NCI-H460 (cell line): ENCODE measurements at regions not wholly inside any gene's neighbourhood (a gene's known extent, or its start where the extent isn't known, plus 50 kb on each side); places are given as distances from the start of the nearest gene placed in this dataset.
"Not testable (repeated sequence)": the region's sequence is repeated elsewhere in the genome, so short reads cannot be mapped to it uniquely, and the experiment has no call there.

Experiments
- DNase-seq: peaks from one replicate; pipeline ENCODE4 v3.0.0-alpha.2; 2016; ENCODE audit warnings: low read depth; ENCODE audit errors: extremely low read depth

- DNase-seq, result no peak
Observed at GRCh38 chr10:21159669-21160068, 262.6 kb upstream of the NEBL start.

DNA sequence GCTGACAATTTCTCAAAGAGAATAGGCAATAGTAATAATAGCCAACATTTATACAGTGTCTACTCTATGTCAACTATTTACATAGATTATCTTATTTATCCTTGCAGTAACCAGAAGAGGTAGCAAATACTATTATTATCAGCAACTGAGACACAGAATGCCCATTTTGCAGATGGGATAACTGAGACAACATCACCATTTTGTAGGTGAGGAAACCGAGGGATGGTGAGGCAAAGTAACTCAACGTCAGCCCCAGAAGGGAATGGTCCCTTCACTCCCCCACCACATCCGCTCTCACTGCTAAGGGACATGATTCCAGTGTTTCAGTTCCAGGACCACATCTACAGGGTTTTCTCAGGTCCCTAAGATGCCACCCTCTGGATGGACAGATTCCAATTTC is 261.2 kb upstream of the NEBL start:
- no peak for DNase-seq

DNA sequence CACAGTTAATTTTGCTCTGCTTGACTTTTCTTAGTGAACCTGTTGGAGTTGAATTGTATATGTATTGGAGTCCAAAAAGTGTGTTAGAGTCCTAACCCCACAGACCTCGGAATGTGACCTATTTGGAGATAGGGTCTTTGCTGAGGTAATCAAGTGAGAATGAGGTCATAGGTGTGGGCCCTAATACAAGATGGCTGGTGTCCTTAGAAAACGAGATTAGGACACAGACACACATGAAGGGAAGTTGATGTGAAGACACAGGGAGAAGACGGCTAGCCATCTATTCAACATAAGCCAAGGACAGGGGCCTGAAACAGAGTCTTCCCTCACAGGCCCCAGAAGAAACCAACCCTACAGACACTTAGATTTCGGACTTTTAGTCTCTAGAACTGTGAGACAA is 260.6 kb upstream of the NEBL start:
- no peak for DNase-seq

- no peak for DNase-seq
Observed at GRCh38 chr10:21150166-21150565, 253.1 kb upstream of the NEBL start.

- no peak for DNase-seq
Observed at GRCh38 chr10:21146436-21146789, 249.3 kb upstream of the NEBL start.

- DNase-seq, result no peak
Observed at GRCh38 chr10:21145751-21146435, 248.8 kb upstream of the NEBL start.

DNA sequence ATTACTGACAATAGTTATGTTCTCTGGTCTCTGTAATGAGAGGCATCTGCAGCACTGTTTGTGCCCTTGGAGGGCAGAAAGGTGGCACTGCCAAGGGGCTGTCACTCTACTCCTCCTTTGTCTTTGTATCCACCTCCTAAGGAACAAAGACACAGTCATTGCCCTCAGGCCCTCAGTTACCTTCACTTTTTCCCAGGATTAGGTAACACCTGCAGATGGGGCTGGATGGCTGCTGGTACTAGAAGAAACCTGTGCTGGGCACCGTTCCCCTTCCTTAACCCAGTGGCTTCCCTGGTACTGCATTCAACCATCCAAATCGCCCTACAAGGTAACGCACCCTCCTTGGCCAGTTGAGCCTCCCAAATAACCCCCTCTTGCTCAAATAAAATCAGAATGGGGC is 246.9 kb upstream of the NEBL start:
- DNase-seq, result no peak

GRCh38 chr10:21141946-21142492 is 244.9 kb upstream of the NEBL start:
- no peak for DNase-seq

DNA sequence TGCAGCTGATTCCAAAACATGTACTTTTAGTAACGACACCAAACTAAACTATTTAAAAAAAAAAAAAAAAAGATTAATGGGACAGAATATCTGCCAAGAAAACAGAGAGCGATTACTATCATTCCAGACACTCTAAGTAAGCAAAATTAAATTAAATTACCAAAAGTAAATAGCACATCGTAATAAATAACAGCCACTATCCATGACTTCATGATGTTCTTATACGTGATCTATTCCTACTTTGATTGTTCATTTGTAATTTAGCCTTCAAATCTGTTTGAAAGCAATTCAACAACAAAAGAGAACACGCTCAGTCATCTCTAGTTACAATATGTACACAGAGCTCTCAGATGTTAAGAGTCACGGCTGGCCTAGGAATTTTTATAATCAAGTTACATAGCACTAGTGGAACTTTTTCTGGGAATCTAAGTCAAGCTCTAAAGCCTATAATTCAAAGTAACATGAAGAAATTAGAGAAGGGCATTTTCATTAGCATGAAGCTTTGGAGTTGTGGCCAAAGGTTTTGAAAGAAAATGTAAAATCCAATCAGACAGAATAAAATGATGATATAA is 241.7 kb upstream of the NEBL start:
- no peak for DNase-seq

- no peak for DNase-seq
Observed at GRCh38 chr10:21135023-21135931, 238.2 kb upstream of the NEBL start.

DNA sequence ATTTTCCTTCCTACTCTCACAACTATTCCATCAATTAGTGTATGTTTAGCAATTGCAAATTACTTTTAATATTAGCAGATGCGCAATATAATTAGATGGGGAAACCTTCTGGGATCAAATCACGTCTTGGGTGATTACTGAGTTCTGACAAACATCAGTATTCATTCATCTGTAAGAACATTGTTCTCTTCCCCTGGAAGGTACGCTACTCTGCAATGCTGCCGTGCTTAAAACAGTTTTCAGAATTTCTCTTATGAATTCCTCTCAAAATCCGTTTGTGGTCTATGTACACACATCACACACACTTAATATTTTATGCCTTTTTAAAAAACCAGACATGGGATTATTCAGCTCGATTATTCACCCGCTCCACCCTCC is 237.5 kb upstream of the NEBL start:
- DNase-seq, result no peak

DNA sequence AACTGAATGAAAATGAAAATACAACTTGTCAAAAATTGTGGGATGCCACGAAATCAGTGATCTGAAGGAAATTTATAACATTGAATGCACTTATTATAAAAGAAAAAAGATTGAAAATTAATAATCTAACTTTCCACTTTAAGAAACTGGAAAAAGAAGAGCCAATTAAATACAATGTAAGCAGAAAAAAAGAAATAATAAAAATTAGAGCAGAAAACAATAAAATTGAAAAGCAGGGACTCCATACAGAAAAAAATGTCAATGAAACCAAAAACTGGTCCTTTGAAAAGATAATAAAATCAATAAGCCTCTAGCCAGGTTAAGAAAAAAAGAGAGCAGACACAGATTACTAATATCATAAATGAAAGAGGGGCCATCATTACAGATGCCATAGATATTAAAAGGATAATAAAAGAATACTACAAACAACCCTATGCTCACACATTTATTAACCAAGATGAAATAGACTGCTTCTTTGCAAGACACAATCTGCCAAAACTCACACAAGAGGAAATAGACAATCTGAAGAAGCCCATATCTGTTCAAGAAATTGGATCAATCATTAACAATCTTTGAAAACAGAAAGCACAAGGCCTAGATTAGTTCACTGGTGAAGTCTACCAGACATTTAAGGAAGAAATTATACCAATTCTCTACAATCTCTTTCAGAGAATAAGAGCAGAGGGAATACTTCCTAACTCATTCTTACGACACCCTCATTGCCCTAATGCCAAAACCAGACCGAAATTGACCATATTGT is 233.8 kb upstream of the NEBL start:
- DNase-seq, result no peak

- no peak for DNase-seq
Observed at GRCh38 chr10:21130108-21130507, 233.0 kb upstream of the NEBL start.

DNA sequence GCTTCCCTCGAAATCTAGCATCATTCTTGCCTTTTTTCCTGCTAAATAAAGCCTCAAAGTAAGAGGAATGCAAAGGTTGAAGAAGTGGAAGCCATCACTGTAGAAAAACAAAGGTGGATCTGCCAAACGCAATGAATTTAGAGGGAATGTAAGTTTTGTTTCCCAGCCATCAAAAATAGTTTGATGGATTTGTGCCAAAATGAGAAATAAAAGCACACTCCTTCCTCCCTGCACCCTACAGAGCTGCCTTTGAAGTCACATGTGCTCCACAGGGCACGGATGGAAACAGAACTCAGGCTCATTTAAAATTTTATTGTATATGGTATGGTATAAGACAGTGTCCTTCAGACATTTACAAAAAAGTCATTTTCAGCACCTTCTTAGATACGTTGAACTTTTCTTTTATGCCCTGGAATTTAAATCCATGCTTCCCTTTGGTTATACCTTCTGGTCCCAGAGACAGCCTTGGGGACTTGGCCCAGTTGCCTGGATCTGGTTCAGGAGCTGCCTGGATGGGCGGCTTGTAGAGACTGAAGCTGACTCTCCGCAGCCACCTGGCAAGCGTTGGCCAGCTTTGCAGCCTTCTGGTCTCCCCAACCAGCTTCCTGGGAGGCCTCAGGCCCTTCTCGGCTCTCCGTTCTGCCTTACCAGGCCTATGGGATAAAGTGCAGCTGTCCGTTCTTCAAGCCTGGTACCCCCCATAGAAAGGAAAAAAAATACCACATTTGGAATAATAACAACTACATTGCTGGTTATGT is 228.5 kb upstream of the NEBL start:
- DNase-seq, result no peak

DNA sequence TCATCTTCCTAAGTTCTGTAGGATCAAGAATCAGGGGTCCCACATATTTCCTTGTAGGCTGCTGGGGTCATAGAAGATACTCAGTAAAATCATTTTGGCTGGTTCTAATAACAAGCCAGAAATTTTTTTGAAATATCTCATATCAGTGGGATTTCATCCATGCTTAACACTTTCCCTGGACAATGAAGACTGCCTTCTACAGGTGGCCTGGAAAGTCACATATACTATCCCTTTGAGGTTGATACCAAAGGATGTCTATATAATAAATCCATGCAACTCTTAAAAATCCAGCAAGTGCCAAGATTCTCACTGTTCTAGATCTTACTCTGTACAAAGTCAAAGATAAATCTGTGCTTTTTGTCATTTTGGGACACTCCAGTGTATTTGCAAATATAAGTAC is 225.8 kb upstream of the NEBL start:
- DNase-seq, result no peak

- not testable (repeated sequence) for DNase-seq
Observed at GRCh38 chr10:21121822-21122221, 224.7 kb upstream of the NEBL start.

DNA sequence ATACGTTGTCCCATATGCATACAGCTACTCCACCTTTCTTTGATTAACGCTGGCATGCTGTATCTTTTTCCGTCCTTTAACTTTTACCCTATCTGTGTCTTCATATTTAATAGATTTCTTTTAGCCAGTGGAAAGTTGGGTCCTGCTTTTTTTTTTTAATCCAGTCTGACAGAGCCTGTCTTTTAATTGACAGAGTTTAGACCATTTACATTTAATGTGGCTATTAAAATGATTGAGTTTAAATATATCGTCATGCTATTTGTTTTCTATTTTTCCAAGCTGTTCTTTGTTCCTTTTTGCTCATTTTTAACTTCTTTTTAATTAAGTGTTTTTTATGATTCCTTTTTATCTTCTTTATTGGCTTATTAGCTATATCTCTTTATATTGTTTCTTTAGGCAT is 217.6 kb upstream of the NEBL start:
- no peak for DNase-seq

GRCh38 chr10:21110358-21110757 is 213.2 kb upstream of the NEBL start:
- no peak for DNase-seq

GRCh38 chr10:21106931-21107330 is 209.8 kb upstream of the NEBL start:
- not testable (repeated sequence) for DNase-seq

DNA sequence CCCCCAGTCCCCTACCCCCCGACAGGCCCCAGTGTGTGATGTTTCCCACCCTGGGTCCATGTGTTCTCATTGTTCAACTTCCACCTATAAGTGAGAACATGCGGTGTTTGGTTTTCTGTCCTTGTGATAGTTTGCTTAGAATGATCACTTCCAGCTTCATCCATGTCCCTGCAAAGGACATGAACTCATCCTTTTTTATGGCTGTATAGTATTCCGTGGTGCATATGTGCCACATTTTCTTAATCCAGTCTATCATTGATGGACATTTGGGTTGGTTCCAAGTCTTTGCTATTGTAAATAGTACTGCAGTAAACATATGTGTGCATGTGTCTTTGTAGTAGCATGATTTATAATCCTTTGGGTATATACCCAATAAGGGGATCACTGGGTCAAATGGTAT is 208.2 kb upstream of the NEBL start:
- not testable (repeated sequence) for DNase-seq
